Duodenal mucosa (tissue), 2 donors: ENCODE measurements at regions not wholly inside any gene's neighbourhood (a gene's known extent, or its start where the extent isn't known, plus 50 kb on each side); places are given as distances from the start of the nearest gene placed in this dataset.

ENCODE experiments used
- H3K27ac ChIP-seq: one replicate; pipeline ENCODE4 v1.7.0; 2013; ENCODE audit warnings: low read depth, low read length
- H3K27me3 ChIP-seq, 2 donors: one replicate each; pipeline ENCODE4 v1.7.0; 2013; ENCODE audit warnings: low read length in 2 of 2, control low read depth in 1 of 2; ENCODE audit not compliant: insufficient read depth in 2 of 2, control insufficient read depth in 1 of 2
- H3K36me3 ChIP-seq, 2 donors: one replicate each; pipeline ENCODE4 v1.7.0; 2013; ENCODE audit warnings: low read length in 2 of 2, control low read depth in 1 of 2; ENCODE audit not compliant: insufficient read depth in 2 of 2, control insufficient read depth in 1 of 2
- H3K4me1 ChIP-seq, 2 donors: one replicate each; pipeline ENCODE4 v1.7.0; 2013; ENCODE audit warnings: low read length in 2 of 2, control low read depth in 1 of 2; ENCODE audit not compliant: insufficient read depth in 2 of 2, control insufficient read depth in 1 of 2
- H3K4me3 ChIP-seq, 2 donors: one replicate each; pipeline ENCODE4 v1.7.0; 2013; ENCODE audit warnings: low read length in 2 of 2, low read depth in 1 of 2
- H3K9ac ChIP-seq, 2 donors: one replicate each; pipeline ENCODE4 v1.7.0; 2013; ENCODE audit warnings: low read length in 2 of 2, low read depth in 1 of 2
- H3K9me3 ChIP-seq, 2 donors: one replicate each; pipeline ENCODE4 v1.7.0; 2013; ENCODE audit warnings: low read length in 2 of 2, control low read depth in 1 of 2; ENCODE audit not compliant: control insufficient read depth in 1 of 2

- H3K9ac ChIP-seq: no peak overlapping the region
- no peaks in the 10 kb centered on the region for H3K4me1 ChIP-seq
- H3K9me3 ChIP-seq: peaks cover 0 to 2% of the 10 kb centered on the region in 2 donors
- no peak overlapping the region for H3K27ac ChIP-seq
- no peak overlapping the region for H3K4me3 ChIP-seq
- no peaks in the 10 kb centered on the region for H3K27me3 ChIP-seq
- H3K36me3 ChIP-seq: no peaks in the 10 kb centered on the region
Observed at GRCh38 chr2:22359071-22359672, 1025.8 kb upstream of the KLHL29 start.

DNA sequence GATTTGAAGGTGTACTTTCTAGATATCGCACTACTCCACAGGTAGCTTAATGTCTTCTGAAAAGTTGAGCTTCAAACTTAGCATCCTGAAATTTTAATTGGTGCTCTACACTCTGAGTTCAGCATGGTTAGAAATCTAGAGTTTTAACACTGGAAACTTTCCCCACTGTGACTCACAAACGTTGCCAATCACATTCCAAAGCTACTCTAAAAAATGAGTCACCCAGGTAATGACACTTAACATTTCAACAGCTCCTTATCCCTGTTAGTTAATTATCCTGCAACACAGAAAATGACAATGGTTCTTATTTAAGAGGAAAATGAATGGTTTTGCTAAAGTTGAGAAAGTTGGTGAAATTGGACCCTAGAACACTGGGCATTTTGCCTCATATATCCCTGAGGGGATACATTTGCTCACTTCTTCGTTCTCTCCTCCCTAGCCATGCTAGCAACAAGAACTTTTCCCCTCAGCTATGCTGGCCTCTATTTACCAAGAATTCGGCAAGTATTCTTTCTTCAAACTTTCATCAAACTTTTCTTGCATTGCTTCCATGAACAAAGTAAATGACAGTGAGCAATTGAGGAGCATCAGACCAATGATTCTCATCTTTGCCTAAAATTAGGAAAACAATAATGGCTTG, 1024.1 kb upstream of the KLHL29 start:
- no peaks in the 10 kb centered on the region for H3K4me1 ChIP-seq
- H3K36me3 ChIP-seq: no peaks in the 10 kb centered on the region
- H3K9me3 ChIP-seq: peaks cover 0 to 2% of the 10 kb centered on the region in 2 donors
- H3K27me3 ChIP-seq: no peaks in the 10 kb centered on the region
- no peak overlapping the region for H3K27ac ChIP-seq
- no peak overlapping the region for H3K4me3 ChIP-seq
- no peak overlapping the region for H3K9ac ChIP-seq

- peaks cover 0 to 2% of the 10 kb centered on the region in 2 donors for H3K9me3 ChIP-seq
- no peaks in the 10 kb centered on the region for H3K27me3 ChIP-seq
- H3K27ac ChIP-seq: no peak overlapping the region
- H3K4me3 ChIP-seq: no peak overlapping the region
- H3K4me1 ChIP-seq: no peaks in the 10 kb centered on the region
- H3K36me3 ChIP-seq: no peaks in the 10 kb centered on the region
- H3K9ac ChIP-seq: no peak overlapping the region
Observed at GRCh38 chr2:22361571-22361970, 1023.4 kb upstream of the KLHL29 start.

DNA sequence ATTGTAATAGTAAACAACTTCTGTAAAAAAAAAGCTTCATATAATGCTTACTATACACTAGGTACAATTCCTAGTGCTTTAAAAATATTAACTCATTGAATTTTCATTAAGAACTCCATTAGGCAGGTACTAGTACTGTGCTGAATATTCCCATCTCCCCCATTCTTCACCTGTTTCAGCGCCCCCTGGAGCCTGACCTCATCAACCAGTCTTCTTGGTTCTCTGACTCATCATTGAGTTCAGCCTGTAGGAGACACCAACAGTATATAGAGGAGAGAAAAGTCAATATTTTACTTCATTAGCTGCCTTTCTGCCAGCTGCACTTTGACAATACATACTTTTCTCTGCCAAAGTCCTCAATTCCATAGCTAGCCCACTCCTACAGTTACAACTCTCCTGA, 1009.9 kb upstream of the KLHL29 start:
- H3K4me1 ChIP-seq: no peaks in the 10 kb centered on the region
- no peaks in the 10 kb centered on the region for H3K36me3 ChIP-seq
- no peak overlapping the region for H3K4me3 ChIP-seq
- no peak overlapping the region for H3K9ac ChIP-seq
- H3K9me3 ChIP-seq: no peaks in the 10 kb centered on the region
- no peaks in the 10 kb centered on the region for H3K27me3 ChIP-seq
- no peak overlapping the region for H3K27ac ChIP-seq

GRCh38 chr2:22377268-22377667, 1007.7 kb upstream of the KLHL29 start:
- Histone ChIP-seq H3K27ac (no peak overlapping the region), H3K9me3 (no peaks in the 10 kb centered on the region), H3K27me3 (no peaks in the 10 kb centered on the region), H3K36me3 (no peaks in the 10 kb centered on the region), H3K9ac (no peak overlapping the region), H3K4me1 (no peaks in the 10 kb centered on the region), H3K4me3 (no peak overlapping the region)

- no peak overlapping the region for H3K4me3 ChIP-seq
- no peak overlapping the region for H3K9ac ChIP-seq
- no peaks in the 10 kb centered on the region for H3K27me3 ChIP-seq
Observed at GRCh38 chr2:22382479-22383169, 1002.4 kb upstream of the KLHL29 start.

GRCh38 chr2:22397847-22398246, 987.1 kb upstream of the KLHL29 start:
- no peak overlapping the region for H3K4me3 ChIP-seq
- H3K27me3 ChIP-seq: no peaks in the 10 kb centered on the region
- H3K4me1 ChIP-seq: no peaks in the 10 kb centered on the region
- H3K9me3 ChIP-seq: no peaks in the 10 kb centered on the region
- no peaks in the 10 kb centered on the region for H3K36me3 ChIP-seq
- no peak overlapping the region for H3K9ac ChIP-seq
- H3K27ac ChIP-seq: no peak overlapping the region

More at GRCh38 chr2:22382479-22383169, 1002.4 kb upstream of the KLHL29 start:
- no peaks in the 10 kb centered on the region for H3K4me1 ChIP-seq
- H3K27ac ChIP-seq: no peak overlapping the region
- H3K9me3 ChIP-seq: no peaks in the 10 kb centered on the region
- no peaks in the 10 kb centered on the region for H3K36me3 ChIP-seq

GRCh38 chr2:22403748-22404147, 981.2 kb upstream of the KLHL29 start:
- H3K27ac ChIP-seq: no peak overlapping the region
- no peak overlapping the region for H3K4me3 ChIP-seq

DNA sequence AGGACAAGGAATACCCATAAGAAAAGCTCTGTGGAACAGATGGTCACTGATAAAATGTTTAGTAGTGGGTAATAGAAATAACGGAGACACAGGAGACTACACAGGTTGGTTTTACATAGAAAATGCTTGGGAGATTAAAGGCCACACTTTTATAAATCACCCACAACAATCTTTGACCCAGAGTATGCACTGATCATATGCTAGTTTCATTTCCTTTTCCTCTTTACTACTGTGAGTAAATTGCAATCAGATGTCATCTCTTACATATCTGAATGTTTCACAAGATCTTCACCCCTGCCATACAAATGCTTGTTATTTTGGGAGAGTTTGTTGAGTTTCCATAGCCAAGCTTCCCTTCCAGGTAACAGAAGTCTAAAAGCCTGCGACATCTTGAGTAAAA, 978.4 kb upstream of the KLHL29 start:
- H3K36me3 ChIP-seq: no peaks in the 10 kb centered on the region
- H3K9ac ChIP-seq: no peak overlapping the region
- H3K4me1 ChIP-seq: no peaks in the 10 kb centered on the region
- H3K9me3 ChIP-seq: no peaks in the 10 kb centered on the region
- no peak overlapping the region for H3K27ac ChIP-seq
- no peaks in the 10 kb centered on the region for H3K27me3 ChIP-seq
- H3K4me3 ChIP-seq: no peak overlapping the region

More at GRCh38 chr2:22403748-22404147, 981.2 kb upstream of the KLHL29 start:
- no peaks in the 10 kb centered on the region for H3K27me3 ChIP-seq
- no peaks in the 10 kb centered on the region for H3K4me1 ChIP-seq
- H3K9me3 ChIP-seq: no peaks in the 10 kb centered on the region
- H3K9ac ChIP-seq: no peak overlapping the region
- no peaks in the 10 kb centered on the region for H3K36me3 ChIP-seq

- Histone ChIP-seq H3K36me3 (no peaks in the 10 kb centered on the region), H3K27me3 (no peaks in the 10 kb centered on the region), H3K4me3 (no peak overlapping the region), H3K4me1 (no peaks in the 10 kb centered on the region), H3K9me3 (peaks cover 5 to 11% of the 10 kb centered on the region in 2 donors), H3K9ac (no peak overlapping the region), H3K27ac (no peak overlapping the region)
Observed at GRCh38 chr2:22420076-22420475, 964.9 kb upstream of the KLHL29 start.
